ENCODE measurements at regions not wholly inside any gene's neighbourhood (a gene's known extent, or its start where the extent isn't known, plus 50 kb on each side); places are given as distances from the start of the nearest gene placed in this dataset.

GRCh38 chr5:117973785-117974184 lies 1014.6 kb downstream of the DTWD2 start:
- intact Hi-C loops (cut with micrococcal nuclease), result no loop called here

DNA sequence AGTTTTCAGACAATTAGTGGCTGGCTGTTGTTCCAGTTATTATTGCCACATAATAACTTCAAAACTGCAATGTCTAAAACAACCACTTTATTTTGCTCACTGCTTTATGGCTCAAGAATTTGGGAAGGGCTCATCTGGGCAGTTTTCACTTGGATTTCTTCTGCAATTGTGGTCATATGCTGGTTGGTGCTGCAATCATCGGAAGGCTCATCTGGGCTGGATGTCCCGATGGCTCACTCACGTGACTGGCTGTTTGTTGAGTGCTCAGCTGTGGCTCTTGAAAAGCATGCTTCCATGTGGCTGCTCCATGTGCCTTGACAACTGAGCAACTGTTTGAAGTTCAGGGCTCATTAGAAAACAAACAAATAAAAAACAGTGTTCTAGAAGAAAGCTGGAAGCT lies 1032.5 kb downstream of the DTWD2 start:
- intact Hi-C loops (cut with micrococcal nuclease), result no loop called here

DNA sequence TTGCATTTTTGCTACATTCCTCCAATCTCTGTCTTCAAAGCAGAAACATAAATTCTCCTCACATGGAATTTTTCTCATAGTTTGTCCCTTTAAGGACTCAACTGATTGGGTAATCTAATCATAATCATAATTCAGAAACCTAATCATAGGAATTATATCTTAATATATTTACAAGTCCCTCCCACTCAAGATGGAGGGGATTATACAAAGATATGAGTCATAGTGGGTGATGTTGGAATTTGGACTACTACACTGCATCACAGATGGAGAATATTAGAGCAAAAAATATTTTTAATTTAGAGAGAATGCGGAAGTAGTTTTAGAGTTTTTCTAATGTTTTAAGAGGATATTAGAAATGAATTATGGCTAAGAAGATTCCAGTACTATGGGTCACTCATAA lies 1034.0 kb downstream of the DTWD2 start:
- intact Hi-C loops (cut with micrococcal nuclease), result no loop called here

DNA sequence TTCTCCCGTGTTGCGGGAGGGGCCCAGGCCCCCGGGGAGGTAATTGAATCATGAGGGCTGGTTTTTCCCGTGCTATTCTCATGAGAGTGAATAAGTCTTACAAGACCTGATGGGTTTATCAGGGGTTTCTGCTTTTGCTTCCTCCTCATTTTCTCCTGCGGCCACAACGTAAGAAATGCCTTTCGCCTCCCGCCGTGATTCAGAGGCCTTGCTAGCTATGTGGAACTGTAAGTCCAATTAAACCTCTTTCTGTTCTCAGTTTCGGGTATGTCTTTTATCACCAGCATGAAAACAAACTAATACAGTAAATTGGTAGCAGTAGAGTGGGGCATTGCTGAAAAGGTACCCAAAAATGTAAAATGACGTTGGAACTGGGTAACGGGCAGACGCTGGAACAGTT lies 1035.1 kb downstream of the DTWD2 start:
- intact Hi-C loops (cut with micrococcal nuclease), result no loop called here

DNA sequence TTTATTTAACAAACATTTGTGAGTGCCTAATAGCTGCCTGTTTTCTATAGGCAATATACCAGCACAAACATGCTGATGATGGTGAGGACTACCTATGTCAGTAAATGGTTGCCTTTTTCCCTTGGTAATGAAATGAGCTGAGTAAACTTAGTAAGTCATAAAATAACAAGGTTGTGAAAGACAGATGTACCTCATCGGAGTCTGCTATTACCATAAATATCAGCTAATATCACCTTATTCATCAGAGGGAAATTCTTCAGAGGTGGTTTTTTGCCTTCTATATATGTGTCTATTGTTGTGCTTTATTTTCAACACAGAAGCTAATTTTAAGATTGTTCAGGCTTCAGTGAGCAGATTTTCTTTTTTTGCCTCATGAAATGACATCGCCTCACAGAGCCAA lies 1040.5 kb downstream of the DTWD2 start:
- intact Hi-C loops (cut with micrococcal nuclease), result no loop called here

DNA sequence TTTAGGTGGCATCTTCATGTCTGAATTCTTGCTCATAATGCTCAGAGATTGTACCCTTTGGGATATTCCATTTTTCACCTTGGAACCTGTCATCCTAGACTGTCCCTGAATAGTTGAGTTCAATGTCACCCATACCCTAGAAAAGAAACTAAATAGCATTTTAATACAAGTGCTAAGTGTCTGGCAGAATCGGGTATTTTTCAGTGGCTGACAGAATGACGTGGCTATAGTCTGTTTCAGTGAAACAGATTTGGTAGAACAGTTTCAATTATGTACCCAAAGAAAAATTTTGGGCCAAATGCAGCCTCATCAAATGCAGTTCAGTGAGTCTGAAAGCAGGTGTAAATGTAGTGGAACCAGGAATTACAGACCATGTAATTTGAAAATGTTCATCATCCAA lies 1041.2 kb downstream of the DTWD2 start:
- intact Hi-C loops (cut with micrococcal nuclease), result no loop called here

GRCh38 chr5:117945258-117945657 lies 1043.1 kb downstream of the DTWD2 start:
- intact Hi-C loops (cut with micrococcal nuclease), result no loop called here

GRCh38 chr5:117943541-117943940 lies 1044.8 kb downstream of the DTWD2 start:
- intact Hi-C loops (cut with micrococcal nuclease), result no loop called here

DNA sequence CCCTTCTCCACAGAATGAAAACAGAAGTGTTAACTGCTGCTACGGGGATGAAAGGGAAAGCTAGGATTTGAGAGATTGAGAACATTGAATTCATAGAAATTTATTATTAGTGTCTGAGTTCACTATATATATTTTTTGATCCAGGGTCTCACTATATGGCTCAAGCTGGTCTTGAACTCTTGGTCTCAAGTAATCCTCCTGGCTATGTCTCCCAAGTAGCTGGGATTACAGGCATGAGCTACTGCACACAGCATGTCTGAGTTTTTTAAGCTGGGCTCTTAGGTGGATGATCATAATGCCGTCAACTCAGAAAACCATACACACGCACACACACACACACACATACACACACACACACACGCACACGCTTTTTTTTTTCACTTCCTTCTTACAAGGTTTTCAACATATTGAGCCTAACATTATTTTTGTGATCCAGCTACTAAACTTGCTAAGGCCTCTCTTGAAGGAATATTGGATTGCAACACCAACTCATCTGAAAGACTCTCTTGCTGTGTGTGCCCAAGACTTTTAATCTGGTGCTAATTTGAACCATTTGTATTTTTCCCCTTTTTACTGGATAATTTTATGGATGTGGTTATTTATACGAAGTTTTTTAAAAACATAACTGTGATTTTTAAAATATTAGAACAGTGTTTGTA lies 1045.4 kb downstream of the DTWD2 start:
- intact Hi-C loops (cut with micrococcal nuclease), result no loop called here

GRCh38 chr5:117893211-117893610 lies 1095.1 kb downstream of the DTWD2 start:
- intact Hi-C loops (cut with micrococcal nuclease), result no loop called here

GRCh38 chr5:117892360-117892759 lies 1096.0 kb downstream of the DTWD2 start:
- intact Hi-C loops (cut with micrococcal nuclease), result no loop called here

- intact Hi-C loops (cut with micrococcal nuclease), result no loop called here
Observed at GRCh38 chr5:117889596-117889995, 1098.8 kb downstream of the DTWD2 start.

DNA sequence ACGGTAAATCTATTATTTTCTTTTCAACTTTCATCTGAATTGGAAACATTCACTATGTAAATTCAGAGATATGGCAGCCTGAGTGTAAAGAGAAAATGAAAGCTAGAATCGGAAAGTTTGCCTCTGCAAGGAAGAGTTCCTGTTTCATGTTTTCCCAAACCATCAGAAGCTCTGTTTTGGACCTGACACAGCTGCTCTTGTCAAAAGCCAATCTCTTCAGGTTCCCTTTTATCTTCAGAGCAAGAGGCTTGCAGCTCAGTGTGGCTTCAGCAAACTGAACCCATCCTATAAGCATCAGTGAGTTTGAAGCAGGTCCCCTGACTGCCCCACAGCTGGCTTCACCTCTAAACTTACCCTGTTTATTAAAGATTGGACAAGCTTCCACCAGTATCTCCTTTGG lies 1099.7 kb downstream of the DTWD2 start:
- intact Hi-C loops (cut with micrococcal nuclease), result no loop called here

DNA sequence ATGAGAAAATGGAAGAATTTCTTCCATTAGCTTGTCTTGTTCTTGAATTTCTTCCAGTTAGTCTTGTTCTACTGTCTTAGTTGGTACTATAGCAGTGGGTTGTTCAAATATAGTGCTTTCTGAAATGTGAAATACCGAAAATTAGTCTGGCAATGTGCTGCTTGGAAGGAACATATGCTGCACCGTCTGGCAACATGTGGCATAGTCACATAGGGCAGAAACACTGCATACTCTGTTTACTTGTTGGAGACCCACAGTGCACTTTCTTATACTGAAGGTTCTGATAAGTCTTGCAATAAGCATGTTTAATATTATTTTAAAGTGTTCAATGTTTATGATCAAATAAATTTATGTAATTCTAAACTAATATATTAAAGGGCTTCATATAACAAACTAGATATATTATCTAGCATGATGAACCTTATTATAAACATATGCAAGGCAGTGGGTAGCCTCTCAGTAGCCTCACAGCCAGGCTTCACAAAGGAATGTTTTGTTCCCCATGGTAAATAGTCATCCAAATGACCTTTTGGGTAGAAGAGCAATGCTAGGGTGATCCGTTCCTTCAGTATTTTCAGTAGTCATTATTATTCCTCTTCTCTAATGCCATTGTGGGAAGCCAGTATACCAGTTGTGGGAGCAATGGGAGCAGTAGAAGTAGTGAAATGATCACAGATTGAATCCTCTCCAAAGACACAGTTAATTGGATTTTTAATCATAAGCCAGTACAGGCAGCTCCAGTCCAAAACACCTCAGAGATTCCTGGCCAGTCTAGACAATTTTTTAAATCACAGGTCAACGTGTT lies 1106.7 kb downstream of the DTWD2 start:
- intact Hi-C loops (cut with micrococcal nuclease), result no loop called here

GRCh38 chr5:117880932-117881331 lies 1107.4 kb downstream of the DTWD2 start:
- intact Hi-C loops (cut with micrococcal nuclease), result no loop called here

- intact Hi-C loops (cut with micrococcal nuclease), result no loop called here
Observed at GRCh38 chr5:117877731-117878130, 1110.6 kb downstream of the DTWD2 start.

GRCh38 chr5:117872798-117873368 lies 1115.5 kb downstream of the DTWD2 start:
- intact Hi-C loops (cut with micrococcal nuclease), result no loop called here

DNA sequence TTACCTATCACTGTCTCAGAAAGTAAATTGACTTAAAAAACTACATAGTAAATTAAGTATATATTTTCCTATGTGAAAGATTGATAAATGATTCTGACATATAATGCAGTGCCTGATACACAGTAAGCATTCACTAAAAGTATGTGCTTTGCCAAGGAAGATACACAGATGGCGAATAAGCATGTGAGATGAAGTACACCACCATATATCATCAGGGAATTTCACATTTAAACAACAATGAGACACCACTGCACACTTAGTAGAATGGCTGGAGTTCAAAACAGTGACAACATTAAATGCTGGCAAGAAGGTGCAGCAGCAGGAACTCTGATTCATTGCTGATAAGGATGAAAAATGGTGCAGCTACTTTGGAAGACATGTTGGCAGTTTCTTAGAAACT lies 1118.8 kb downstream of the DTWD2 start:
- intact Hi-C loops (cut with micrococcal nuclease), result no loop called here

GRCh38 chr5:117863586-117864296 lies 1124.6 kb downstream of the DTWD2 start:
- intact Hi-C loops (cut with micrococcal nuclease), result no loop called here

DNA sequence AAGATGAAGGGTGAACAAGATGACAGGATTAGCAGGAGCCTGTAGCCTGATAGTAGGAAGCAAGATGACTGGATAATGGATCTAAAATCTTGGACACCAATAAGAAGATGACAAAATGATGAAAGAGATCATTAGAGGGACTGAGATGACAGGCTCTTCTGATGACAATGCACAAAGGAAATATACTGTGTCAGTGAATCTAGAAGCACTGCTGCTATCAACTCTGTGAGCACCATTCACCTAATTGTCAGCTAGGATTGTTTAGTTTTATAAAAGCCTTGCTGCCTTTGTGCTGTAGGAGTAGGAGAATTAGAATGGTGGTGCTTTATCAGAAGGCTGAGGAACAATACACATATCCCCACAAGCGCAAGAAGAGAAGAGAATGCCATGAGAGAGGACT lies 1127.8 kb downstream of the DTWD2 start:
- intact Hi-C loops (cut with micrococcal nuclease), result no loop called here

DNA sequence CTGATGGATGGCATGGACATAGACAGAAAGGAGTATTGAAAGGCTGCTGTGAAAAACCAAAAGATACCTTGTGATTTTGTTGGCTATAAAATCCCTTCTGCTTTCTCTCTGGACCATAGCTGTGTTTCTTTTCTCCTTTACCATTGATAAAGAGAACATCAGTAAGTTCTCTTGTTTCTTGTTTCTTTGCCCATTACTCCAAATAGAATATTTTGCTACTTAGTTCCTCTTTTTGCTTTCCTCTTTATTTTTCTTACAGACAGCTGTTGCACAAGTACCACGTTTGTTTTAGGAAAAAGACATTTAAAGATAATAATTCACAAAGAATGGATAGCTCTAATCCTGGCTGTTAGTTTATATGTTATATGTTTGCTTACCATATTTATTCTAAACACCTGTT lies 1129.2 kb downstream of the DTWD2 start:
- intact Hi-C loops (cut with micrococcal nuclease), result no loop called here

DNA sequence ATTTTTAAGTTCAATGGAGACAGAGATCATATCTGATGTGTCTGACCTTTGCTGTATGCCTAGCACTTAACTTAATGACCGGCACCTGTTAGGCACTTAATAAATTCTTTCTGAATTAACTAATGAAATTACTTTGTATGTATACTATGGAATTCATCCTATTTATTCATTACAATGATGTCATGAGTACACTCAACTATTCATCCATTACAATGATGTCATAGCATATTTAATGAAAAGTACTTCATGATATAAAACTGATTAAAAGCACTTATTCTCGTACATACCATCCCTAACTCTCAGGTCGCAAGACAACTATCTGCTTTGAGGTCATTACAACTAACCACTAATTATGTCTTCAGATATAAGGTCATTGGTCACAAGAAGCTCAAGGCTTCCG lies 1131.6 kb downstream of the DTWD2 start:
- intact Hi-C loops (cut with micrococcal nuclease), result no loop called here
